ENCODE measurements at regions not wholly inside any gene's neighbourhood (a gene's known extent, or its start where the extent isn't known, plus 50 kb on each side); places are given as distances from the start of the nearest gene placed in this dataset.

- TF ChIP-seq EZH2 (IDR thresholded peaks at IDR 0.05; ENCODE audit: insufficient read depth, poor library complexity, severe bottlenecking) (no peak), EZH2phosphoT487 (IDR thresholded peaks at IDR 0.05; ENCODE audit: insufficient read depth, low read depth) (no peak)
Measured at GRCh38 chr20:17844133-17844429, 124.5 kb downstream of the SNX5 start.
